Brain microvascular endothelial cell (primary cell): ENCODE measurements at regions not wholly inside any gene's neighbourhood (a gene's known extent, or its start where the extent isn't known, plus 50 kb on each side); places are given as distances from the start of the nearest gene placed in this dataset.

Experiments
- DNase-seq: peaks from one replicate; pipeline ENCODE4 v3.0.0-alpha.2; 2020
- H3K27ac ChIP-seq: fragments of 250-450 bp; sonication (Bioruptor Pico); 2 replicates; pipeline ENCODE4 v1.5.1; 2020; ENCODE audit warnings: mild to moderate bottlenecking, moderate library complexity
- H3K27me3 ChIP-seq: fragments of 250-450 bp; sonication (Bioruptor Pico); replicated peaks from 2 replicates; pipeline ENCODE4 v1.5.1; 2020; ENCODE audit warnings: mild to moderate bottlenecking
- H3K36me3 ChIP-seq: fragments of 250-450 bp; sonication (Bioruptor Pico); replicated peaks from 2 replicates; pipeline ENCODE4 v1.5.1; 2020; ENCODE audit warnings: mild to moderate bottlenecking
- H3K4me3 ChIP-seq: 2 replicates; pipeline ENCODE4 v1.5.1; 2011; ENCODE audit warnings: low read depth, mild to moderate bottlenecking, control low read depth, low read length, moderate library complexity
- CTCF ChIP-seq: IDR thresholded peaks from 2 replicates; pipeline ENCODE4 v1.5.1; 2011; ENCODE audit warnings: low read depth, mild to moderate bottlenecking, moderate library complexity, low read length, control low read depth, inconsistent platforms; ENCODE audit errors: missing control alignments
- in situ Hi-C: cut with HindIII; loops from 2 replicates; pipeline ENCODE4 v1.10.0; 2017; ENCODE audit warnings: low sequenced_read_pairs, low pct_ligation_motif_present

DNA sequence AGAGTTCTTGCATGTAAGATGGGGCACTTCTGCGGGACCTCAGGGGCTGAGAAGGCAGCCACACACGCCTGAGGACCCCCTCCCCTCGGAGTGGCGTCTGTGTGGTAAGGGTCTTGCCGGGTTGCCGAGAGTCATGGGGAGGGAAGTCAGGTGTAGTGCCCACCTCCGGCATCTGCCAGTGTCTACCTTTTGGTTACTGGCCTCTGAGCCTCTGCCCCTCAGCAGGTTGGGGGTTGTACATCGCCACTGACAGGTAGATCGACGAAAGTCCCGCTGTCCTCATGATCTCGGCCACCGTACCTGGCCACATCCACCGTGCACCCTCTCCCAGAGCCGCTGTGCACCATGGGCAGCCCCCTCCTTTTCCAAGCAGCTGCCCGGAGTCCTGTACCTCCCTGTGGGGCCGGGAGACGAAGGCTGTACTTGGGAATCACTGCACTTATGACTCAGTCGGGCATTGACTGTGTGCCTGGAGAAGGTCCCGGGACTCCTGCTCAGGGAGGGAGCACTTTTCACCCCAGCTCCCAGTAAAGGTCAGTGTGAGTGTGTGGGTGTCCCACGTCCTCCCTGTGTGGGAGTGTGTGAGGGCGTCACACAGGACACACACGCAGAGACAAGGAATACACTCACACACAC is 332.4 kb upstream of the MYT1L start:
- H3K4me3 ChIP-seq, result no peak overlapping the region
- no peaks in the 10 kb centered on the region for H3K27me3 ChIP-seq
- no peak for DNase-seq
- H3K27ac ChIP-seq, result no peak overlapping the region
- no peaks in the 10 kb centered on the region for H3K36me3 ChIP-seq
- TF ChIP-seq CTCF, result no peak
- in situ Hi-C loops, result no loop called here

DNA sequence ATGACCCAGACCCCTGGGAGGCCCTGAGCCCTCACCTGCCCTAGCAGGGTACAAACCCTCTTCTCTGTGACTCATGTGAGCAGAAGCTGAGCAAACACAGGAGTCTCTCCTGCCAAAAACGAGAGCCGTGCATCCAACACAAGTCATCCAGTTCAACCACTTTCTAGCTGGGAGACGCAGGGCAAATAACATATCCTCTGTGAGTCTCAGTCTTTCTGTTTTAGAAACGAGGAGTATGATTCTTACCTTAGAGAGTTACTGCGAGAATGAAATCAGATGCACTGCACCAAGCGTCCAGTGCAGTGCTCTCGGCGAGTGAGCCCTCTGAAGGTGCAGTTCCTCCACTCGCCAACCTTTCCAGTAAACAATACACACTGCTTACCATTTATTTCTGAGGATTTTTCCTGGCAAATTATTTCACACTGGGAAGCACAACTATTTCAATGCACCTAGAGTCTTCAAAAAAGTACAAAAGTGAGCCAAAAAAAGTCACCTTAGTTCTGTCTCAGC is 331.8 kb upstream of the MYT1L start:
- no peak for TF ChIP-seq CTCF
- in situ Hi-C loops, result no loop called here
- Histone ChIP-seq H3K27me3 (no peaks in the 10 kb centered on the region), H3K27ac (no peak overlapping the region), H3K4me3 (no peak overlapping the region), H3K36me3 (no peaks in the 10 kb centered on the region)
- DNase-seq, result no peak

- no peak for DNase-seq
- in situ Hi-C loops, result no loop called here
- no peaks in the 10 kb centered on the region for H3K27me3 ChIP-seq
- H3K4me3 ChIP-seq, result no peak overlapping the region
- TF ChIP-seq CTCF, result no peak
- no peak overlapping the region for H3K27ac ChIP-seq
- H3K36me3 ChIP-seq, result no peaks in the 10 kb centered on the region
Measured at GRCh38 chr2:2662037-2662846, 331.2 kb upstream of the MYT1L start.

DNA sequence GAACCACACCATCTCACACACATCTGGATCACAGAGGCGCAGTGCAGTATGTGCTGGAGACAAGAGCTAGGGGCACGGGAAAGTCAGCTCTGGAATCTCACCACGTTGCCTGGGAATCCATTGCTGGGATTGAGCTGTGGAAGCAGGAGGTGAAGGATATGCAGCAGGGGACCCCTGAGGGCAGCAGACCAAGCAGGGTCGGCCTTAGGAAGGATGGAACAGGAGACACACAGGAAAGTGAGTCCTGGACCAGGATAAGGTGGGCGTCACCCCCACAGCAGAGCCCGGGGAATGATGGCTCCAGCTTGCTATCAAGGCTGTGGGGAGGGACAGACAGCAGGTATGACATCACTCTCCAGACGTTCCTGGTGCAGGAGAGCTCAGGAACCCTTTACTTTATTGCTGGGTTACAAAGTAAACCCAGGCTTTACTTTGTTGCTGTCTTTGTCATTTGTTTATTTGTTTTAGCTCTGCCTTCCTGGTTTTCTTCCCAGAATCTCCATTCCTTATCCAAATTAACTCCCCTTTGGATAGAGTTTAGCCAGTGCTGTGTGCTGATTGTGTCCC is 329.8 kb upstream of the MYT1L start:
- no peak for TF ChIP-seq CTCF
- Histone ChIP-seq H3K4me3 (no peak overlapping the region), H3K27me3 (no peaks in the 10 kb centered on the region), H3K27ac (no peak overlapping the region), H3K36me3 (no peaks in the 10 kb centered on the region)
- DNase-seq, result no peak
- in situ Hi-C loops, result no loop called here

GRCh38 chr2:2657121-2657962 is 326.3 kb upstream of the MYT1L start:
- TF ChIP-seq CTCF, result no peak
- no peaks in the 10 kb centered on the region for H3K36me3 ChIP-seq
- in situ Hi-C loops, result no loop called here
- no peak overlapping the region for H3K27ac ChIP-seq
- no peak overlapping the region for H3K4me3 ChIP-seq
- H3K27me3 ChIP-seq, result no peaks in the 10 kb centered on the region
- DNase-seq, result no peak
